Calu3 (cell line): ENCODE measurements at regions not wholly inside any gene's neighbourhood (a gene's known extent, or its start where the extent isn't known, plus 50 kb on each side); places are given as distances from the start of the nearest gene placed in this dataset.

ENCODE experiments used
- BruUV-seq: library from RNA; stranded (reverse); fragments of 400-500 nt; replicated peaks from 2 replicates; lab custom pipeline; 2021; lab: Mats Ljungman, UMichigan
- CTCF ChIA-PET: fragments of 300-600 bp; sonication (Branson Sonifier 250); formaldehyde crosslinking; loops from one replicate; lab custom pipeline; 2022; ENCODE audit warnings: antibody characterized with exemption; lab: Charles Lee
- DNase-seq: peaks from one replicate; pipeline ENCODE4 v3.0.0; 2022
- H3K27ac Mint-ChIP-seq: one replicate; pipeline ENCODE4 v1.8.0; 2022; ENCODE audit warnings: mixed read lengths; ENCODE audit not compliant: unreplicated experiment
- H3K27me3 Mint-ChIP-seq: one replicate; pipeline ENCODE4 v1.8.0; 2022; ENCODE audit warnings: mixed read lengths; ENCODE audit not compliant: unreplicated experiment
- H3K36me3 Mint-ChIP-seq: one replicate; pipeline ENCODE4 v1.8.0; 2022; ENCODE audit warnings: mild to moderate bottlenecking, moderate library complexity, mixed read lengths; ENCODE audit not compliant: insufficient read depth, unreplicated experiment
- H3K4me1 Mint-ChIP-seq: one replicate; pipeline ENCODE4 v1.8.0; 2022; ENCODE audit warnings: mild to moderate bottlenecking, low read depth, mixed read lengths; ENCODE audit not compliant: unreplicated experiment
- H3K4me3 Mint-ChIP-seq: one replicate; pipeline ENCODE4 v1.8.0; 2022; ENCODE audit warnings: mild to moderate bottlenecking, low read depth, moderate library complexity, mixed read lengths; ENCODE audit not compliant: unreplicated experiment
- H3K9me3 Mint-ChIP-seq: one replicate; pipeline ENCODE4 v1.8.0; 2022; ENCODE audit warnings: low read depth, mixed read lengths; ENCODE audit not compliant: unreplicated experiment
- intact Hi-C: fragments of 100-400 bp; cut with micrococcal nuclease; formaldehyde crosslinking; loops from one replicate; pipeline ENCODE4 v1.10.0; 2022; ENCODE audit not compliant: unreplicated experiment
- TF ChIP-seq, protein P1 (sequence below): fragments of 200-600 bp; IDR thresholded peaks from one replicate; pipeline ENCODE4 v1.8.0; 2022; ENCODE audit warnings: antibody characterized with exemption; ENCODE audit not compliant: unreplicated experiment

DNA sequence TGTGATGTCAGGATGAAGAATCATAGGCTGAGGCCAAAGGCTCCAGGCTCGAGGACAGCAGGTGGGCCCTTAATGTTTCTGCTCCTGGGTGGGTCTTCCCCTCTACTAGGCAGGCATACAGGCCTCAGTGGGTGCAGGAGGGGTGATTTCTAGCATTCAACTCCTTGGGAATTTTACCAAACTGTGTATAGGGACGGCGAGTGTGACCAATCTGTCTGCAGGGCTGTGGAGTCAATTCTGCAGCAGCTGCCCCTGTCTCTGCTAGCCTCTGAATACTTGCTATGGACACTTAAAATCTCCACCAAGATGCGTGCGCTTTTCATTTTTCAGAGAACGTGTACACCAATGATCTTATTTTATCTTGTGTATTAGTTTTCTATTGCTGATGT, 115.5 kb downstream of the WDR11 start:
- TF ChIP-seq, protein P1, sequence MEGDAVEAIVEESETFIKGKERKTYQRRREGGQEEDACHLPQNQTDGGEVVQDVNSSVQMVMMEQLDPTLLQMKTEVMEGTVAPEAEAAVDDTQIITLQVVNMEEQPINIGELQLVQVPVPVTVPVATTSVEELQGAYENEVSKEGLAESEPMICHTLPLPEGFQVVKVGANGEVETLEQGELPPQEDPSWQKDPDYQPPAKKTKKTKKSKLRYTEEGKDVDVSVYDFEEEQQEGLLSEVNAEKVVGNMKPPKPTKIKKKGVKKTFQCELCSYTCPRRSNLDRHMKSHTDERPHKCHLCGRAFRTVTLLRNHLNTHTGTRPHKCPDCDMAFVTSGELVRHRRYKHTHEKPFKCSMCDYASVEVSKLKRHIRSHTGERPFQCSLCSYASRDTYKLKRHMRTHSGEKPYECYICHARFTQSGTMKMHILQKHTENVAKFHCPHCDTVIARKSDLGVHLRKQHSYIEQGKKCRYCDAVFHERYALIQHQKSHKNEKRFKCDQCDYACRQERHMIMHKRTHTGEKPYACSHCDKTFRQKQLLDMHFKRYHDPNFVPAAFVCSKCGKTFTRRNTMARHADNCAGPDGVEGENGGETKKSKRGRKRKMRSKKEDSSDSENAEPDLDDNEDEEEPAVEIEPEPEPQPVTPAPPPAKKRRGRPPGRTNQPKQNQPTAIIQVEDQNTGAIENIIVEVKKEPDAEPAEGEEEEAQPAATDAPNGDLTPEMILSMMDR: no peak
- Mint-ChIP-seq H3K27ac (no peak overlapping the region), H3K4me1 (peaks cover 6% of the 10 kb centered on the region), H3K9me3 (no peaks in the 10 kb centered on the region), H3K27me3 (no peaks in the 10 kb centered on the region), H3K4me3 (no peak overlapping the region), H3K36me3 (no peaks in the 10 kb centered on the region)
- CTCF ChIA-PET: no interaction called here
- DNase-seq: no peak
- BruUV-seq: no TSS peak
- intact Hi-C loops: loop anchor here (5.0 kb wide), 1 partner anchor 106 kb away; no protein-coding TSS in a partner anchor

DNA sequence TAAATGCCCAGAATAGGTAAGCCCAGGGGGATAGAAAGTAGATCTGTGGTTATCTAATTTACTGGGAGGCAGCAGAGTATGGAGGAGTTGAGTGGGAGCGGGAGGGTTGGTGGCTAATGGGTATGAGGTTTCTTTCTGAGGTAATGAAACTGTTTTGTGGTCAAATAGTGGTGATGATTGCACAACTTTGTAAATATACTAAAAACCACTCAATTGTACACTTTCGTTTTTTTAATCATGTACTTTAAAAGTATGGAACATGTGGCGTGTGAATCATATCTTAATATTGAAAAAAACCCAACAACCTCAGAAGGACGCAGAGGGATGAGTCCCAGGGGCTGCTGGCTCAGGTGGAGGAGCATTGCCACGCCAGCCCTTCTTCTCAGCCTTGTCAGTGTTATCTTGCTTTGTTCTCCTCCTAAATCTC, 118.1 kb downstream of the WDR11 start:
- Mint-ChIP-seq H3K4me1 (peaks cover 9% of the 10 kb centered on the region), H3K4me3 (no peak overlapping the region), H3K27me3 (no peaks in the 10 kb centered on the region), H3K27ac (no peak overlapping the region), H3K36me3 (no peaks in the 10 kb centered on the region), H3K9me3 (peaks cover under 1% of the 10 kb centered on the region)
- CTCF ChIA-PET: no interaction called here
- no TSS peak for BruUV-seq
- no peak for DNase-seq
- TF ChIP-seq, protein P1: no peak
- intact Hi-C loops: loop anchor here (5.0 kb wide), 1 partner anchor 103 kb away; no protein-coding TSS in a partner anchor

DNA sequence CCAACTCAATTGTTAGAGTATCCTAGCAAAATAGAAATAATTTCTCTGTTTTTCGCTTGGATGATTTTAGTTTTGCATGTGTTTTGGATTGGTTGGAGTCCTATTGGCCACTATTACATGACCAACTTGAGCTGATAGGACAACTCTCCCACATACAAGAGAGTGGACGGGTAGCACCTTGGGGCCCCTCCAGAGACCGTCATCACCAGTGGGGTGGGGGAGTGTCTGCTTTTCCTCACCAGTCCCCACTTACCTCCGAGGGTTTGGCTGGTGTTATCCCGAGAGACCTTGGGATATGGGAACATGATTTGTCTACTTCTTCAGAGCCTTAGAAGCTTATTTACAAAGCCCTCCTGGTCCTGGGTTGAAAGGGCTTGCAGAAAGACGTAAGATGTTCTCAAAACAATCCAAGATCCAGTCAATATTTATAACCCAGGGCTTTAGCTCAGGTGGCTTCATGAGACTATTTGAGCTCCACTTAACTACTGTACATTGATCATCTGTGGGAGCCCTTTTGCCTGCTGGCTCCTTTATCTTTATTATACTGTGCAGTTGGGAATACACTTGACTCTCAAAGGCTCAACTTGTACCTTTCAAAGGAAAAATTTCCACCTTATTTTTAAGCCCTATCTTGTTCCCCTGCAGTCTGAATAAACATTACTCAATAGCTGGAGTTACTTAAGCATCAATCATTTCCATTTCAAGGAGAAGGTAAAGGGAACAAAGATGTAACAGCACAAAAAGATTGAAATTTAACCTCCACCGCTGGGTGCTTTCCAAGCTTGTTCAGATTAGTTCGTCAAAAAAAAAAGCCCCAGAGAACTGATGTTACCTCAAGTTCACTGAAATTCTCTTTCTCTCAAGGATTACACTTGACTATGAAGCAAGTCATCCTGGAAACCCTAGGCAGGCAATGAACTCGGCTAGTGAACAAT, 119.7 kb downstream of the WDR11 start:
- TF ChIP-seq, protein P1: no peak
- H3K27me3 Mint-ChIP-seq: no peaks in the 10 kb centered on the region
- CTCF ChIA-PET: interaction anchor here (1.1 kb wide), 1 partner anchor 12 kb away, joined by 4 read pairs; no protein-coding TSS in a partner anchor
- H3K27ac Mint-ChIP-seq: no peak overlapping the region
- H3K36me3 Mint-ChIP-seq: no peaks in the 10 kb centered on the region
- H3K4me3 Mint-ChIP-seq: no peak overlapping the region
- no peak for DNase-seq
- H3K9me3 Mint-ChIP-seq: peaks cover 2% of the 10 kb centered on the region
- BruUV-seq: no TSS peak
- H3K4me1 Mint-ChIP-seq: peaks cover 9% of the 10 kb centered on the region
- intact Hi-C loops: no loop called here

DNA sequence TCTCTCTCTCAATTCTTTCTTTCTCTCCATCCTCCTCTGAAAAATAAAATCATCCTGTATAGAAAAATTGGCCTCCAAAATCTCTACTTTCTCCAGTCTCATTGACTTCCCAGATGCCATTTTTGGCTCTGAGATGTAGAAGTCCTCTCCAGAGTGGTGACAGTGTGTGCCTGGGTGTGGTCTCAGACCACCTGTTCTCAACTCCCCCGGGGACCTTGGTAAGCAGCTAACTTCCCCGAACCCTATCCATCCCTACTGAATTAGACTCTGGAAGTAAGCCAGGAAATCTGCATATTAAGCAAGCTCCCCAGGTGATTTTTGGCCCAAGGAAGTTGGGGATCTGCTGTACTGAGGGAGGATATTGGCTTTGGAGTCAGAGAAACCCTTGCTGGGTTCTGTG, 120.5 kb downstream of the WDR11 start:
- TF ChIP-seq, protein P1: no peak
- intact Hi-C loops: no loop called here
- Mint-ChIP-seq H3K27ac (no peak overlapping the region), H3K4me3 (no peak overlapping the region), H3K4me1 (peaks cover 9% of the 10 kb centered on the region), H3K9me3 (peaks cover 5% of the 10 kb centered on the region), H3K36me3 (no peaks in the 10 kb centered on the region), H3K27me3 (no peaks in the 10 kb centered on the region)
- no TSS peak for BruUV-seq
- CTCF ChIA-PET: interaction anchor here (1.1 kb wide), 1 partner anchor 12 kb away, joined by 4 read pairs; no protein-coding TSS in a partner anchor
- DNase-seq: no peak
